ENCODE measurements at regions not wholly inside any gene's neighbourhood (a gene's known extent, or its start where the extent isn't known, plus 50 kb on each side); places are given as distances from the start of the nearest gene placed in this dataset.

DNA sequence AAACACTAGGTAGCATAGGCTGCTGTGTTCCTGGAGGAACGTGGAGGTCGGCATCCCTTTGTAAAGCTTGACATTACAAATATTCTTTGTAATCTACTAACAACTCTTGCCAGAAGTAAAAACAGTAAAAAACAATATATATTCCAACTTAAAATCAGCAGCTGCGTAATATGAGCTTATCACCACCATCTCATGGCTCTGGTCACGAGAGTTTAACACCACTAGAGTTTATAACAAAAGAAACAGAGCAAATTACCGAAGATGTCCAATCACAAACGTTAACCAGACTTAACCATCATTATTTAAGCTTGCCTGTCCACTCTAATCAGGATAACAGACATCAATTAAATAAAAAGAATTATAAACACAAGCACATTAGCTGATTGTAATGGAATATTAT, 236.7 kb downstream of the PCDH7 start:
- CTCF ChIA-PET = interaction anchor here (0.6 kb wide), 2 partner anchors 540 to 1716 kb away, joined by 3 read pairs; no protein-coding TSS in a partner anchor

DNA sequence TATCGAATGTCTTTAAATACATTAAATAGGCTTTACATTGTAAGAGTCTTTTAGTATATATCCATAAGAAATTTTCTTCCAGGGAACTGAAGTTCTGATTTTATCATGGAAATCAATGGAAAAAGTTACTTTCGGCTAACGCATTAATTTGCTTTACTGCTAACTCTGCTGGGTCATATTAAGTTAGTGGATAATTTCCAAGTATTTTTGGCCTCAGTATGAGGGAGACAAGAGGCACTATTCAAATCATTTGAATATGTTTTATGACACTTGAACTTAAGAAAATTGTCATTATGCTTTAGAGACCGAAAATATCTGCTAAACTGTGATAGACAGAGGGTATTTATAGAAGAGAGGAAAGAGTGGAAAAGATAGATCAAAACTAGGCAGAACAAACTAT, 237.5 kb downstream of the PCDH7 start:
- no peak for DNase-seq
- no peaks in the 10 kb centered on the region for H3K27me3 Mint-ChIP-seq (ENCODE audit: low read depth)
- no peaks in the 10 kb centered on the region for H3K9me3 Mint-ChIP-seq
- H3K27ac Mint-ChIP-seq = no peak overlapping the region
- H3K4me1 Mint-ChIP-seq (ENCODE audit: low read depth) = no peaks in the 10 kb centered on the region
- CTCF ChIA-PET = no interaction called here
- no peak overlapping the region for H3K4me3 Mint-ChIP-seq
- intact Hi-C loops (cut with micrococcal nuclease) = no loop called here
- H3K36me3 Mint-ChIP-seq (ENCODE audit: low read depth) = no peaks in the 10 kb centered on the region

More for the DNA sequence above, 236.7 kb downstream of the PCDH7 start:
- Mint-ChIP-seq H3K27ac (no peak overlapping the region), H3K27me3 (ENCODE audit: low read depth) (no peaks in the 10 kb centered on the region), H3K9me3 (no peaks in the 10 kb centered on the region), H3K36me3 (ENCODE audit: low read depth) (no peaks in the 10 kb centered on the region), H3K4me3 (no peak overlapping the region), H3K4me1 (ENCODE audit: low read depth) (no peaks in the 10 kb centered on the region)
- intact Hi-C loops (cut with micrococcal nuclease) = no loop called here
- no peak for DNase-seq

DNA sequence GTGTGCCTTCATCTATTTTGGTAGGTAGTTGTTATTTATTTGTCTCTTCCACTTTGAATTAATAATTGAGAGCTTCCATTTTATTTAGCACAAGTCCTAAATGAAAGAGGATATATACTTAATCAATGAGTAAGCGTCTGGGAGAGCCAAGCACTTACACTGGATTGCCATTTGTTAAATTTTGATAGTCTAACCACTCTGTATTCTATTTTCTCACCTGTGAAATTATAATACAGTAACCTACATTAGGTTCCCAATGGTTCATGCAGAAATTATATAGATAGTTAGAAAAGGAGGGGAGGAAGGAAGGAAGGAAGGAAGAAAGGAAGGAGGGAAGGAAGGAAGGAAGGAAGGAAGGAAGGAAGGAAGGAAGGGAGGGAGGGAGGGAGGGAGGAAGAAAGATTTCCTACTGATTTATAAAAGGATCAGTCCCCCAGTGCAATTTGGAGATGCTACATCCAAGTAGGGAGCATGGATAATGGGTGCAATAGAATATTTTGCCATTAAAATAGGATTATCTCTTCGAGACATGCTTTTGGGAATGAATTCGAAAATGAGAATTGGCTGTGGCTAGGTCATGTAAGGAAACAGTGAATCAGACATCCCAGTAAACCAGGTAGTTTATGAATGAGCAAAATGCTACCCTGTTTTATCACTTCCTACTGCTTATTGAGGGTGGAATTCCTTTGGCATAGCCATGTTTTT, 239.8 kb downstream of the PCDH7 start:
- H3K4me3 Mint-ChIP-seq = no peak overlapping the region
- DNase-seq = no peak
- CTCF ChIA-PET = no interaction called here
- H3K27ac Mint-ChIP-seq = no peak overlapping the region
- intact Hi-C loops (cut with micrococcal nuclease) = no loop called here
- H3K9me3 Mint-ChIP-seq = no peaks in the 10 kb centered on the region
- no peaks in the 10 kb centered on the region for H3K36me3 Mint-ChIP-seq (ENCODE audit: low read depth)
- no peaks in the 10 kb centered on the region for H3K27me3 Mint-ChIP-seq (ENCODE audit: low read depth)
- H3K4me1 Mint-ChIP-seq (ENCODE audit: low read depth) = no peaks in the 10 kb centered on the region

- intact Hi-C loops (cut with micrococcal nuclease) = no loop called here
- no peak for DNase-seq
- CTCF ChIA-PET = no interaction called here
- Mint-ChIP-seq H3K4me1 (ENCODE audit: low read depth) (no peaks in the 10 kb centered on the region), H3K36me3 (ENCODE audit: low read depth) (no peaks in the 10 kb centered on the region), H3K9me3 (no peaks in the 10 kb centered on the region), H3K27ac (no peak overlapping the region), H3K4me3 (no peak overlapping the region), H3K27me3 (ENCODE audit: low read depth) (no peaks in the 10 kb centered on the region)
Measured at GRCh38 chr4:30962939-30963338, 242.8 kb downstream of the PCDH7 start.

- Mint-ChIP-seq H3K27ac (no peak overlapping the region), H3K4me3 (no peak overlapping the region), H3K9me3 (peaks cover 9% of the 10 kb centered on the region), H3K4me1 (ENCODE audit: low read depth) (no peaks in the 10 kb centered on the region), H3K27me3 (ENCODE audit: low read depth) (no peaks in the 10 kb centered on the region), H3K36me3 (ENCODE audit: low read depth) (no peaks in the 10 kb centered on the region)
- intact Hi-C loops (cut with micrococcal nuclease) = no loop called here
- CTCF ChIA-PET = no interaction called here
- DNase-seq = no peak
Measured at GRCh38 chr4:30968926-30969325, 248.8 kb downstream of the PCDH7 start.

DNA sequence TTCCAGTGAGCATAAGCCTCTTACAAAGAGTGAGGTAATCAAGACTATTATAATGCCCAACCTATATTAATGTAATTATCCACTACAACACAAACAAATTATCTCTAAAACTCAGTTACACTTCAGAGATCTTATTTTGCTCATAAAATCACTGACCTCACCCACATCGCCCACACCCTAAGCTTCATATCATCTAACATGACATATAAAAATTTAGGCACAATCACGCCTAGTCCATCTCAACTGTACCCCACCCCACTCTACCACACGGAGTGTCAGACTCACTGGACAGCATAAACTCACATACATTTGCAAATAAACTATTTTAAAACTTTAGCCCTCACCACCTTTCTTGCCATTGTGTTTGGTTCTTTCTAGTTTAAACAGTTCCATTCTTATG, 252.4 kb downstream of the PCDH7 start:
- no peaks in the 10 kb centered on the region for H3K36me3 Mint-ChIP-seq (ENCODE audit: low read depth)
- no peak overlapping the region for H3K4me3 Mint-ChIP-seq
- CTCF ChIA-PET = no interaction called here
- H3K9me3 Mint-ChIP-seq = peaks cover 16% of the 10 kb centered on the region
- H3K27me3 Mint-ChIP-seq (ENCODE audit: low read depth) = no peaks in the 10 kb centered on the region
- no peak for DNase-seq
- intact Hi-C loops (cut with micrococcal nuclease) = no loop called here
- H3K27ac Mint-ChIP-seq = no peak overlapping the region
- no peaks in the 10 kb centered on the region for H3K4me1 Mint-ChIP-seq (ENCODE audit: low read depth)

DNA sequence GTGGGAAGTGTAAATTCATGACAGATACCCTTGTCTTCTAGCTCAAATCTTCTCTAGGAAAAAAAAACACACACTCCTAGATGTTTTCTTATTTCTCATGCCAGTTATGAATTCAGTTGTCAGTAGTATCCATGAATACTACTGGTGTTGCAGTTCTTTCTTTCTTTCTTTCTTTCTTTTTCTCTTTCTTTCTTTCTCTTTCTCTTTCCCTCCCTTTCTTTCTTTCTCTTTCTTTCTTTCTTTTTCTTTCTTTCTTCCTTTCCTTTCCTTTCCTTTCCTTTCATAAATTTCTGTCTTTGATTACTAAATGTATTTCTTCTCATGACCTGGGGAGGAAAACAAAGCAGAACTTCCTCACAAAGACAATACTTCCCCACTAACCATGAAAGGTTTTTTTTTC, 253.8 kb downstream of the PCDH7 start:
- Mint-ChIP-seq H3K4me1 (ENCODE audit: low read depth) (no peaks in the 10 kb centered on the region), H3K9me3 (peaks cover 16% of the 10 kb centered on the region), H3K27ac (no peak overlapping the region), H3K36me3 (ENCODE audit: low read depth) (no peaks in the 10 kb centered on the region), H3K4me3 (no peak overlapping the region), H3K27me3 (ENCODE audit: low read depth) (no peaks in the 10 kb centered on the region)
- intact Hi-C loops (cut with micrococcal nuclease) = no loop called here
- DNase-seq = no peak
- CTCF ChIA-PET = no interaction called here

DNA sequence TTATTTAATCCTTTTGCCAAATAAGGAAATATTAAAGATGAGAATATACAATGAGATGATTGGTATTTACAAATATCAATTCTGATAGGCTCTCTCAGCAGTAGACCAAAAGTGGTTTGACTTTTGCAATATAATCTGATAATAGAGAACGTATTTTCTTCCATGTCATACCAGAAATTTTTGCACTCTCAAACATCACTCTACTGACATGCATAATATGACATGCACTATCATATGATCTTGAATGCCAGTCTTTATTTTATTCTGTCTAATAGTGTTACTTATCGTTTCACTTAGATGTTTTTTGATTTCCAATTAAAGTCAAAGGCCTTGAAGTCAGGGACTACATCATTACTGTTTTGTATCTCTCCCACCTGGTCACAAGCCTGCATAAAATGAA, 259.2 kb downstream of the PCDH7 start:
- DNase-seq = no peak
- CTCF ChIA-PET = no interaction called here
- intact Hi-C loops (cut with micrococcal nuclease) = no loop called here
- no peaks in the 10 kb centered on the region for H3K27me3 Mint-ChIP-seq (ENCODE audit: low read depth)
- no peak overlapping the region for H3K4me3 Mint-ChIP-seq
- no peaks in the 10 kb centered on the region for H3K4me1 Mint-ChIP-seq (ENCODE audit: low read depth)
- H3K36me3 Mint-ChIP-seq (ENCODE audit: low read depth) = no peaks in the 10 kb centered on the region
- H3K9me3 Mint-ChIP-seq = peaks cover 8% of the 10 kb centered on the region
- no peak overlapping the region for H3K27ac Mint-ChIP-seq

DNA sequence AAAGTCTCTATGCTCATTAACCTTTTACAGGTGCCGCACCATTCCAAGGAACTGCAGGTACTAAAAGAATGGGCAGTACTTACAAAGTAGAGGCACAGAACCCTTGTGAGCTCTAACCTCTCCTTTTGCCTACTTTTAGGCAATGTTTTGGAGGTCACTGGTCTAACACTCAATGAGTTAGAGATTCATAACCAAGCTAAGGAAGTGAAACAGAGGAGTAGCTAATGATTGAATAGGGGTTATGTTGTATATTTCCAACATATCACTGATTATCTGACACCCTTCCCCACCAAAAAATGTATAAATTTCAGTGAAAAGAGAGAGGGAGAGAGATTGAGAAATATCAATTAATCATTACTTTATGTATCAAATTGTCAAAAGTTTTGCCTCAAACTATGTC, 269.3 kb downstream of the PCDH7 start:
- Mint-ChIP-seq H3K36me3 (ENCODE audit: low read depth) (no peaks in the 10 kb centered on the region), H3K9me3 (peaks cover 5% of the 10 kb centered on the region), H3K27me3 (ENCODE audit: low read depth) (no peaks in the 10 kb centered on the region), H3K27ac (no peak overlapping the region), H3K4me3 (no peak overlapping the region), H3K4me1 (ENCODE audit: low read depth) (no peaks in the 10 kb centered on the region)
- CTCF ChIA-PET = no interaction called here
- intact Hi-C loops (cut with micrococcal nuclease) = no loop called here
- DNase-seq = no peak

DNA sequence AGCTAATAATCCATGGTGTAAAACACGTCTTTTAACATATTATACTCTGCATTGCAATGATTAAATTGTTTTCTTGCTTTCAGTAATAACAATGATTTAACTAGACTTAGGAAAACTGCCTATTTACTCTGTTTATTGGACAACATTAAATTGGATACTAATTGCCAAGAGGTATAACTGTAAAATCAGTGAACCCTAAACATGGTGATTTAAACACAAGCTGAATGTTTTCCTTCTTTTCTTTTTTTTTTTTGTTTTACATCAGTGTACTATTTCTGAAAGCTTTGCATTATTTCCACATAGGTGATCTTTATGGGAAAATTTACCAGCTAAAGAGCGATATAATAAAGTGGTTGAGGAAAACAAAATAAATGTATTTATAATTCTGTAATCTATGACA, 276.7 kb downstream of the PCDH7 start:
- H3K36me3 Mint-ChIP-seq (ENCODE audit: low read depth) = no peaks in the 10 kb centered on the region
- no peaks in the 10 kb centered on the region for H3K4me1 Mint-ChIP-seq (ENCODE audit: low read depth)
- DNase-seq = no peak
- no peaks in the 10 kb centered on the region for H3K27me3 Mint-ChIP-seq (ENCODE audit: low read depth)
- peaks cover 8% of the 10 kb centered on the region for H3K9me3 Mint-ChIP-seq
- no peak overlapping the region for H3K27ac Mint-ChIP-seq
- CTCF ChIA-PET = interaction anchor here (0.7 kb wide), 1 partner anchor 182 kb away, joined by 3 read pairs; no protein-coding TSS in a partner anchor
- intact Hi-C loops (cut with micrococcal nuclease) = no loop called here
- no peak overlapping the region for H3K4me3 Mint-ChIP-seq

DNA sequence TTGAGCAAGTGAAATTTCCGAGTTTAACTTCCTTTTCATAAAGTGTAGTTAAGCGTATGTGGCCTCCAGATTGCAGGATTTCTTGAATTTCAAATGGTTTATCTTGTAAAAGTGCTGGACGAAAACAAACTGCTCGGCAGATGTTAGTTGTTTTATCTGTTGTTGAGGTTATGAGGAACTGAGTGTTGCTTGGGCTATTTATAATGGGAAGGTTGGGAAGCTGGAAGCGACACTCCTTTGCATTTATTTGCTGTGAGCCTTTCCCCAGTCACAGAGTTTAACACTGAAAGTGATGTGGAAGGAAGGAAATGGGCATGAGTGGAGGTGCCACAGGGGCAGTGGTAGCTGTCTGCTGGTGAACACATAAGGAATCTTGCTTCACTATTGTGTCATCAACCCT, 284.9 kb downstream of the PCDH7 start:
- Mint-ChIP-seq H3K27me3 (ENCODE audit: low read depth) (no peaks in the 10 kb centered on the region), H3K27ac (no peak overlapping the region), H3K4me1 (ENCODE audit: low read depth) (no peaks in the 10 kb centered on the region), H3K36me3 (ENCODE audit: low read depth) (no peaks in the 10 kb centered on the region), H3K9me3 (peaks cover 3% of the 10 kb centered on the region), H3K4me3 (no peak overlapping the region)
- intact Hi-C loops (cut with micrococcal nuclease) = no loop called here
- CTCF ChIA-PET = no interaction called here
- DNase-seq = no peak

DNA sequence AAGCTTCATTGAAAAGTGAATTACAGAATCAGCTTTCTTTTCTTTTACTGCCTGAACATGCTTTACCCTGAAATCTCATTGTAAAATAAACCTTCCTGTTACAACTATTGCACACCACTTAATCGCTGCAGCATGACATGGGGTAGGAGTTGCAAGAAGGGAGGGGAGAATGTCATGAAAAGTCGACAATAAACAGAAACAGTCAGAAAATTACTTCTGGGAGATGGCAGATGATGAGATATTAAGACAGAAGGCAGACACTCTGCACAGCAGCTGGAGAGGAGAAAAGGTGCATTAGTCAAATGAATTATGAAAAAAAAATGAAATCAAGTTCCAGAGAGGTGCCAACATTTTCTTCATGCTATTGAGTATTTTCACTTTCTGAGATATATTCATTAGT, 287.7 kb downstream of the PCDH7 start:
- no peak for DNase-seq
- no peaks in the 10 kb centered on the region for H3K36me3 Mint-ChIP-seq (ENCODE audit: low read depth)
- intact Hi-C loops (cut with micrococcal nuclease) = no loop called here
- H3K4me1 Mint-ChIP-seq (ENCODE audit: low read depth) = no peaks in the 10 kb centered on the region
- H3K4me3 Mint-ChIP-seq = no peak overlapping the region
- no peak overlapping the region for H3K27ac Mint-ChIP-seq
- CTCF ChIA-PET = no interaction called here
- H3K9me3 Mint-ChIP-seq = peaks cover 3% of the 10 kb centered on the region
- no peaks in the 10 kb centered on the region for H3K27me3 Mint-ChIP-seq (ENCODE audit: low read depth)

DNA sequence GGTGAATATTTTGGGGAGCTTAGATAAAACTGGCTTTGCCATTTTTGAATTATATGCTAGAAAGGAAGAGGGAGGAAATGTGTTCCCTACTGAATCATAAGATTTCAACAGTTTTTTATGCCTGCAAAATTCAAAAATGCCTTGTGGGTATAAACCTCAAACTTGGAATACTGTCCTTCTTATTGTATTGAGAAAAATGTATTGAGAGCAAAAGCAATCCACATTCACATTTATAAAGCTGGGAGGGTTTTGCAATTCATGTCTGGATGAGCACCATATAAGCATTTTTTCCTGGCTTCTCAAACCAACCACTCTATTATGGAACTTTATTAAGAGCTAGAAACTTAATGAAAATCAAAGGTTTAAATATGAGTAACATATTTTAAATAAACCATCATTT, 289.8 kb downstream of the PCDH7 start:
- Mint-ChIP-seq H3K36me3 (ENCODE audit: low read depth) (no peaks in the 10 kb centered on the region), H3K27me3 (ENCODE audit: low read depth) (no peaks in the 10 kb centered on the region), H3K27ac (no peak overlapping the region), H3K9me3 (peaks cover 1% of the 10 kb centered on the region), H3K4me1 (ENCODE audit: low read depth) (no peaks in the 10 kb centered on the region), H3K4me3 (no peak overlapping the region)
- intact Hi-C loops (cut with micrococcal nuclease) = no loop called here
- CTCF ChIA-PET = interaction anchor here (1.3 kb wide), 1 partner anchor 9 kb away, joined by 4 read pairs; no protein-coding TSS in a partner anchor
- DNase-seq = no peak
